NCI-H82 treated with DMSO at 0.1 percent for 48 hours (cell line): ENCODE measurements at regions not wholly inside any gene's neighbourhood (a gene's known extent, or its start where the extent isn't known, plus 50 kb on each side); places are given as distances from the start of the nearest gene placed in this dataset.
"Not testable (repeated sequence)": the region's sequence is repeated elsewhere in the genome, so short reads cannot be mapped to it uniquely, and the experiment has no call there.

Experiments used
- DNase-seq: peaks from one replicate; lab custom pipeline; 2025; ENCODE audit not compliant: unreplicated experiment; lab: John Stamatoyannopoulos, UW

- DNase-seq, result not testable (repeated sequence)
Observed at GRCh38 chr18:15006616-15007015, 258.6 kb downstream of the ANKRD30B start.

GRCh38 chr18:15026041-15026440 is 278.1 kb downstream of the ANKRD30B start:
- DNase-seq, result not testable (repeated sequence)

- not testable (repeated sequence) for DNase-seq
Observed at GRCh38 chr18:15028037-15028436, 280.1 kb downstream of the ANKRD30B start.

- DNase-seq, result not testable (repeated sequence)
Observed at GRCh38 chr18:15060279-15060880, 312.4 kb downstream of the ANKRD30B start.

GRCh38 chr18:15061289-15061896 is 313.4 kb downstream of the ANKRD30B start:
- not testable (repeated sequence) for DNase-seq

GRCh38 chr18:15066434-15066833 is 318.5 kb downstream of the ANKRD30B start:
- DNase-seq, result not testable (repeated sequence)

- peak; percentile 60 for DNase-seq
Observed at GRCh38 chr18:15071311-15071710, 323.3 kb downstream of the ANKRD30B start.
